ENCODE measurements at regions not wholly inside any gene's neighbourhood (a gene's known extent, or its start where the extent isn't known, plus 50 kb on each side); places are given as distances from the start of the nearest gene placed in this dataset.

GRCh38 chr13:22047785-22048104 is 376.9 kb downstream of the FGF9 start:
- no peak for TF ChIP-seq CTCF (tag by site-specific recombination; IDR thresholded peaks at IDR 0.05)
- TF ChIP-seq ZNF133 (tag by site-specific recombination; IDR thresholded peaks at IDR 0.05): no peak
- no peak for TF ChIP-seq ZFP3 (tag by site-specific recombination; IDR thresholded peaks at IDR 0.05; ENCODE audit: low read depth)
- TF ChIP-seq ZBTB6 (tag by site-specific recombination; IDR thresholded peaks at IDR 0.05): no peak
- no peak for TF ChIP-seq ZBTB21 (tag by site-specific recombination; IDR thresholded peaks at IDR 0.05)
- TF ChIP-seq ZNF629 (tag by site-specific recombination; IDR thresholded peaks at IDR 0.05): no peak
- no peak for TF ChIP-seq ZNF138 (tag by site-specific recombination; IDR thresholded peaks at IDR 0.05; ENCODE audit: borderline replicate concordance)
- TF ChIP-seq PRDM2 (tag by site-specific recombination; IDR thresholded peaks at IDR 0.05; ENCODE audit: borderline replicate concordance): no peak
- no peak for TF ChIP-seq ZNF670 (tag by site-specific recombination; IDR thresholded peaks at IDR 0.05; ENCODE audit: low read depth)
- no peak for TF ChIP-seq PRDM10 (tag by site-specific recombination; IDR thresholded peaks at IDR 0.05)
- TF ChIP-seq ZNF302 (tag by site-specific recombination; IDR thresholded peaks at IDR 0.05; ENCODE audit: low read depth): no peak
- no peak for TF ChIP-seq TCF7L2 (IDR thresholded peaks at IDR 0.05; ENCODE audit: borderline replicate concordance, low read depth, low read length)
